GM21526 (cell line): ENCODE measurements at regions not wholly inside any gene's neighbourhood (a gene's known extent, or its start where the extent isn't known, plus 50 kb on each side); places are given as distances from the start of the nearest gene placed in this dataset.
A peak's percentile ranks its signal among the peaks of the same experiment; 100 is the strongest.
"Not testable (repeated sequence)": the region's sequence is repeated elsewhere in the genome, so short reads cannot be mapped to it uniquely, and the experiment has no call there.

Experiments
- ATAC-seq: cut with Tn5 transposase; IDR thresholded peaks from one replicate; pipeline ENCODE4 v1.9.1; 2021; ENCODE audit warnings: moderate library complexity; ENCODE audit not compliant: unreplicated experiment, low FRiP score

GRCh38 chr4:147096667-147097604, 151.3 kb upstream of the TTC29 start:
- ATAC-seq: peak; percentile 71

GRCh38 chr4:147101678-147102077, 156.0 kb upstream of the TTC29 start:
- ATAC-seq: no peak

- no peak for ATAC-seq
These were observed 156.9 kb upstream of the TTC29 start for GRCh38 chr4:147102596-147102995.

DNA sequence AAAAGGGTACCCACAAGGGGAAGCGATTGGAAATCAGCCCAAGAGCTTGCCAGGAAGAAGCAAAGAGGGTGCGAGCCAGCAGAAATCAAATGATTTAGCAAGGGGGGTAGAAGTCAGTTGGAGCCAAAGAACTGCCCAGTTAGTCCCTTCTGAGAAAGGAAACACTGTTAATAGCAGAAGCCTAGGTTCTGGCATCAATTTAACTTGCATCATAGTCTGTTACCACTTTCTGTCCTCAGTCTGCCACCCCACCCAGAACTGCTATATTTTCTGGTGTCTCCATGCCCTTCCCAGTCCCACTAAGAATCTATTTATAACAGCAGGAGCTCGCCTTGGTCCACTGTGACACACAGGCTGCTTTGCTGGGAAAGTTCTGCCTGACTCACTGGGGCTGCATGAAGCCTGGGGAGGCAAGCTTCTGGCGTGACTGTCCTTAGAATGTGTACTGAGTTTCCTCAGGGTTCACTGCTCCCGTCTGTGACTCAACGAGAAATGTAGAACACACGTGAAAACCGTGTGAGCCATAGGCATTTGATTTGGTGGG, 157.8 kb upstream of the TTC29 start:
- ATAC-seq: no peak

- ATAC-seq: no peak
These were observed 159.1 kb upstream of the TTC29 start for GRCh38 chr4:147104768-147105167.

DNA sequence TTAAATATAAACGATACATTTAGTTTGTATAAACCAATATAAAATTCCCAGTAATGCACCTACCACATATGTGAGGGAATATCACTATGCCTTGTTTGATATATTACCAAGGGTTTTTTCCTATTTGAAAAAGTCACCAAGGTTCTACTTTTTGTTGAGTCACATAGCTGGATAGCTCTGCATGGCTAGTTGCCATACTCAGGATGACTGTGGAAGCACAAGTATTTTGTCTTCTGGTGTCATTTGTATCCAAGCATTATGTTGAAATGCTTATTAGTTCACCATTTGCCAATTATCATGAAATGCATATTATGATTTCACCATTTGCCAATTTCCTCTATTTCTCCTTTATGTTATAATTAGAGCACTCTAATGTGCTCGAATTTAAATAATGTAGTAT, 162.7 kb upstream of the TTC29 start:
- no peak for ATAC-seq

- no peak for ATAC-seq
These were observed 164.1 kb upstream of the TTC29 start for GRCh38 chr4:147109800-147110199.

- no peak for ATAC-seq
These were observed 165.1 kb upstream of the TTC29 start for GRCh38 chr4:147110473-147111367.

DNA sequence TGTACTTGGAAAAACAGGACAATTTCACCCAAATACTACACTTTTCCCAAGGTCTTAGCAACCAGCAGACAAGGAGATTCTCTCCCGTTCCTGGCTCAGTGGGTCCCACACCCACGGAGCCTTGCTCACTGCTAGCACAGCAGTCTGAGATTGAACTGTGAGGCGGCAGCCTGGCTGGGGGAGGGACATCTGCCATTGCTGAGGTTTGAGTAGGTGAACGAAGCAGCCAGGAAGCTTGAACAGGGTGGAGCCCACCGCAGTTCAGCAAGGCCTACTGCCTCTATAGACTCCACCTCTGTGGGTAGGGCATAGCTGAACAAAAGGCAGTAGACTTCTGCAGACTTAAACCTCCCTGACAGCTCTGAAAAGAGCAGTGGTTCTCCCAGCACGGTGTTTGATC, 166.5 kb upstream of the TTC29 start:
- not testable (repeated sequence) for ATAC-seq

- no peak for ATAC-seq
These were observed 171.8 kb upstream of the TTC29 start for GRCh38 chr4:147117431-147117830.

- no peak for ATAC-seq
These were observed 172.9 kb upstream of the TTC29 start for GRCh38 chr4:147118528-147118927.

DNA sequence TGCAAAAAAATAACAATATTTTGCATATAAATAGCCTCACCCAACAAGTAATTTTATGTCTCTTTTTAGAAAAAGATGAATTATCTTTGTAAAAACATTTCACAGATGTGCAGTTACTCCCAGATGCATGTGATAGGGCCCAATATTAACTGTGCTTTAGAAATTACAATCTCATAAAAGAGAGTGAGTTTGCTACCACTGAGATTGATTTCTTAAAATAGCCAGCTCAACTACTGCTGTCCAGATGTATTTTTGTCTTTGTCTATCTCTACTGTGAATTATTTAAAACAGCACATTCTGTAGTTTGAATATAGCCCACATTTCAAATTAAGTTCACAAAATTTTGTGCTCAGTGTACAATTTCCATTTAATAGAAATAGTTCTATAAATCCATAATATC, 177.0 kb upstream of the TTC29 start:
- no peak for ATAC-seq

DNA sequence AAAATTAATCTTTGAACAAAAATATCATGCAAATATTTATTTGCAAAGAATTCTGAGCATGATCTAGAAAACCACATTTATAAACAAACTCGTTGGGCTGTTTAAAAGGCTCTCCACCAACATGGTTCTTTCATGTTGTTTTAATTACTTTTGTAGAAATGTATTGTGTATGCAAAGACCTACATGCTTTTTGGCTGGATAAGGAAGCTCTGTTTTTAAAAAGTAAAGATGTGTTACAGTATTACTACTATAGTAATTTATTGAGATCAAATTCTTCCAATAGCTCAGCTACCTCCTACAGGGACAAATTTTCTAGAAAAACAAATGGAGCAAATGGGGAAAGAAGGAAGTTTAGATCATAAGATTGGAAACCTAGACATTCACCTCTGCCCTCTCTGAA, 177.5 kb upstream of the TTC29 start:
- ATAC-seq: no peak

- no peak for ATAC-seq
These were observed 183.1 kb upstream of the TTC29 start for GRCh38 chr4:147128787-147129186.

- ATAC-seq: no peak
These were observed 184.0 kb upstream of the TTC29 start for GRCh38 chr4:147129687-147130086.

DNA sequence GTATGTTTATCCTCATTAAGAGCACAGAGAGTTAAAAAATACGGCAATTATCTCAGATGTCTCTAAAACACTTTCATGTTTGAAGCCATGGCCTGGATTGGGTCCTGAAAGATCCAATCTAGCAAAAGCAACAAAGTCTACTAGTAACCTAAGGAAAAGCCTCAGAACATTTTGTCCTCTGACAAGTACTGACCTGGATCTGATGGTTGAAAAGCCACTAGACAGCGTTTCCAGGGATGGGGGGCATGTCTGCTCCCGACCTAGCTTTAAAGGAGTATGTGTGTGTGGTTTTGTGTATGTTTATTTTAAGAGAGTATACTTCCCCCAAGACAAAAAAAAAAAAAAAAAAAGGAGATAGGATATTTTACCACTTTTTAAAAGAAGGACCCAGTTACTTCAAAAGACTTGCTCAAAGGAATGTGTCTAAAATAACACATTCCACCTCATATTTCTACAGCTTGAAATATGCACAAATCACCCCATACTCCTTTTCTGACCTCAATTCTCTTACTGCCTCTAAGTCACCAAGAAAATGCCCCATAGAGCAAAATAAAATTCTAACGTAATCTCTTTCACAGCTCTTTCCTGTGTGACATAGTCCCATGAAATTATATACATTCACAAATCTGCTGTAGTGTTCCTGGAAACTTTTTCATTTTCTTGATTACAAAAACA, 189.0 kb upstream of the TTC29 start:
- no peak for ATAC-seq

DNA sequence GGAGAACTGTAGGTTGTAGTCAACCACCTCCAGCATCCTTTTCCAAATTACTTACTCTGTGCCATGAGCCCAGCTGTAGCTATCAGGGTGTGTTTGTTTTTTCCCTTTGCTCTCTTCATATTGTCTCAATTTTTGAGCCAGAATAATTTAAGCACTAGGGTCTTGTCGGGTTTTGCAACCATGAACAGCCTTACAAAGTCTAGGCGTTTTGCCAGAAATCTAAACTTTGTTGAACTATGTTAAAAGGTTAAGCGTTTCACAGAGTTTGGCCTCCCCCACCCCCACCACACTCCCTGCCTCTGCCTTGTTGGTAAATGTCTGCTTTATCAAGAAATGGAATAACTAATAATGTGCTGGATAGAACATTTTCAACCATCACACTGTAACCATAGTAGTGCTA, 190.6 kb upstream of the TTC29 start:
- ATAC-seq: no peak

DNA sequence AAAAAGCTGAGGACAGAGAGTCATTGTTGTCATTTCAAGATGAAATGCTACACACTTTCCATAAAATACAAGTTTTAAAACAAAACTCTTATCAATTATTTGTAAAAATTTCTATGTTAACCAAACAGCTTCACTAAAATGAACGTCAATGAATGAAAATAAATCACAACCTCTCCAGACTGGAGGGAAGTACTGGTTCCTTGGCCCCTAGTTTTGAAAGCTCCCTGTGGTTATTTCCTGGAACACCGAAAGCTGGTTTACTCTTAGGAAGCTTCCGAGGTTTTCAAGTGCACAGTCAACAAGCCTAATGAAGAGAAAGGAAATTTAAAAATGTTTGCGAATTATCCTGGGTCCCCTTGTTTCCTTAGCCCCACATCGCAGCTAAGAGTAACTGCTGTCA, 191.1 kb upstream of the TTC29 start:
- ATAC-seq: no peak

- no peak for ATAC-seq
These were observed 191.6 kb upstream of the TTC29 start for GRCh38 chr4:147137280-147137679.

GRCh38 chr4:147138171-147138570, 192.5 kb upstream of the TTC29 start:
- no peak for ATAC-seq
